SK-N-SH treated with all-trans-retinoic acid at 6 μM for 48 hours (cell line): ENCODE measurements at regions not wholly inside any gene's neighbourhood (a gene's known extent, or its start where the extent isn't known, plus 50 kb on each side); places are given as distances from the start of the nearest gene placed in this dataset.

ENCODE experiments used
- ARNTL ChIP-seq: fragments of 450-650 bp; formaldehyde crosslinking; IDR thresholded peaks from 2 replicates; pipeline ENCODE4 v1.5.0; 2020; ENCODE audit warnings: low read depth, mild to moderate bottlenecking, moderate library complexity, borderline replicate concordance
- CSDC2 ChIP-seq: fragments of 250-450 bp; sonication (Bioruptor Pico); IDR thresholded peaks from 2 replicates; pipeline ENCODE4 v1.5.0; 2020; ENCODE audit warnings: mild to moderate bottlenecking, moderate library complexity
- CSRNP3 ChIP-seq: fragments of 250-450 bp; sonication (Bioruptor Pico); IDR thresholded peaks from 2 replicates; pipeline ENCODE4 v1.5.1; 2021; ENCODE audit warnings: mild to moderate bottlenecking, moderate library complexity
- GLIS3 ChIP-seq: fragments of 250-450 bp; sonication (Bioruptor Pico); IDR thresholded peaks from 2 replicates; pipeline ENCODE4 v1.5.0; 2020; ENCODE audit warnings: mild to moderate bottlenecking, moderate library complexity
- ISL1 ChIP-seq: fragments of 250-450 bp; sonication (Bioruptor Pico); IDR thresholded peaks from 2 replicates; pipeline ENCODE4 v2.1.2; 2022; ENCODE audit warnings: mild to moderate bottlenecking, moderate library complexity
- PATZ1 ChIP-seq: fragments of 250-450 bp; sonication (Bioruptor Pico); IDR thresholded peaks from 2 replicates; pipeline ENCODE4 v1.8.0; 2020; ENCODE audit warnings: mild to moderate bottlenecking, moderate library complexity, borderline replicate concordance
- POU6F1 ChIP-seq: fragments of 250-450 bp; sonication (Bioruptor Pico); IDR thresholded peaks from 2 replicates; pipeline ENCODE4 v1.8.0; 2021; ENCODE audit warnings: low read depth, mild to moderate bottlenecking, moderate library complexity, borderline replicate concordance
- PPARA ChIP-seq: fragments of 250-450 bp; sonication (Bioruptor Pico); IDR thresholded peaks from 2 replicates; pipeline ENCODE4 v1.5.0; 2020; ENCODE audit warnings: mild to moderate bottlenecking, borderline replicate concordance
- TCF4 ChIP-seq: fragments of 250-450 bp; sonication (Bioruptor Pico); IDR thresholded peaks from 2 replicates; pipeline ENCODE4 v1.8.0; 2021; ENCODE audit warnings: mild to moderate bottlenecking, moderate library complexity, borderline replicate concordance
- ZFP3 ChIP-seq: fragments of 250-450 bp; sonication (Bioruptor Pico); IDR thresholded peaks from 2 replicates; pipeline ENCODE4 v1.5.0; 2020; ENCODE audit warnings: mild to moderate bottlenecking, moderate library complexity
- ZNF70 ChIP-seq: fragments of 450-650 bp; formaldehyde crosslinking; IDR thresholded peaks from 2 replicates; pipeline ENCODE4 v1.5.0; 2020; ENCODE audit warnings: mild to moderate bottlenecking, moderate library complexity
- ZNF8 ChIP-seq: fragments of 450-650 bp; formaldehyde crosslinking; IDR thresholded peaks from 2 replicates; pipeline ENCODE4 v1.5.0; 2020; ENCODE audit warnings: mild to moderate bottlenecking, moderate library complexity

GRCh38 chr16:66146798-66147197 lies 219.7 kb upstream of the CDH5 start:
- TF ChIP-seq ISL1 (CRISPR knock-in tag) (no peak), TCF4 (CRISPR knock-in tag) (no peak), ZNF70 (CRISPR knock-in tag) (no peak), ARNTL (CRISPR knock-in tag) (no peak), CSRNP3 (CRISPR knock-in tag) (no peak), PPARA (CRISPR knock-in tag) (no peak), ZFP3 (CRISPR knock-in tag) (no peak), CSDC2 (no peak), ZNF8 (CRISPR knock-in tag) (no peak), PATZ1 (CRISPR knock-in tag) (no peak), GLIS3 (CRISPR knock-in tag) (no peak), POU6F1 (CRISPR knock-in tag) (no peak)
